IMR-90 (cell line): ENCODE measurements at regions not wholly inside any gene's neighbourhood (a gene's known extent, or its start where the extent isn't known, plus 50 kb on each side); places are given as distances from the start of the nearest gene placed in this dataset.

Experiments used
- ATAC-seq: fragments of 200-7000 bp; cut with Tn5 transposase; 2 replicates; pipeline ENCODE4 v1.9.1; 2020; ENCODE audit warnings: low read depth, mild to moderate bottlenecking, moderate library complexity
- BruUV-seq: library from RNA; stranded (reverse); fragments of 400-500 nt; replicated peaks from 2 replicates; lab custom pipeline; 2021; lab: Mats Ljungman, UMichigan
- CTCF ChIA-PET: fragments of 300-600 bp; formaldehyde crosslinking; extraction: SDS; loops from one replicate; lab custom pipeline; 2021; ENCODE audit warnings: antibody characterized with exemption; lab: Yijun Ruan, JAX
- POLR2A ChIA-PET: fragments of 300-600 bp; sonication (Branson Sonifier 250); formaldehyde crosslinking; loops from one replicate; lab custom pipeline; 2022; ENCODE audit warnings: antibody characterized with exemption; ENCODE audit not compliant: unreplicated experiment; lab: Charles Lee
- DNase-seq: peaks from one replicate; pipeline ENCODE4 v3.0.0; 2013
- H2AFZ ChIP-seq: replicated peaks from 2 replicates; pipeline ENCODE3; 2013; ENCODE audit warnings: low read length, mild to moderate bottlenecking; ENCODE audit not compliant: poor library complexity
- H2AK5ac ChIP-seq: 2 replicates; pipeline ENCODE4 v1.6.1; 2013; ENCODE audit warnings: low read depth, low read length, inconsistent platforms
- H2AK9ac ChIP-seq: replicated peaks from 2 replicates; pipeline ENCODE3; 2013; ENCODE audit warnings: mild to moderate bottlenecking, low read depth, low read length, moderate library complexity; ENCODE audit not compliant: poor library complexity
- H2BK120ac ChIP-seq: 2 replicates; pipeline ENCODE4 v1.6.1; 2013; ENCODE audit warnings: low read depth, low read length, inconsistent platforms
- H2BK15ac ChIP-seq: 3 replicates; pipeline ENCODE4 v1.6.1; 2013; ENCODE audit warnings: low read depth, low read length, inconsistent platforms
- H2BK20ac ChIP-seq: 2 replicates; pipeline ENCODE4 v1.6.1; 2013; ENCODE audit warnings: low read depth, mild to moderate bottlenecking, inconsistent platforms, low read length, moderate library complexity
- H2BK5ac ChIP-seq: 2 replicates; pipeline ENCODE4 v1.6.1; 2013; ENCODE audit warnings: mild to moderate bottlenecking, low read depth, low read length, inconsistent platforms; ENCODE audit not compliant: poor library complexity, severe bottlenecking
- H3K14ac ChIP-seq: replicated peaks from 2 replicates; pipeline ENCODE4 v1.6.1; 2013; ENCODE audit warnings: low read depth, low read length, inconsistent platforms
- H3K18ac ChIP-seq: 2 replicates; pipeline ENCODE4 v1.6.1; 2013; ENCODE audit warnings: low read depth, low read length, control low read depth
- H3K23ac ChIP-seq: 2 replicates; pipeline ENCODE4 v1.6.1; 2013; ENCODE audit warnings: low read depth, low read length, inconsistent platforms
- H3K27ac ChIP-seq: 2 replicates; pipeline ENCODE4 v1.5.1; 2013; ENCODE audit warnings: mild to moderate bottlenecking, control low read depth, low read length; ENCODE audit not compliant: insufficient read depth
- H3K27me3 ChIP-seq: 2 replicates; pipeline ENCODE4 v1.6.1; 2013; ENCODE audit warnings: low read length; ENCODE audit not compliant: control insufficient read depth, insufficient read depth
- H3K36me3 ChIP-seq: 2 replicates; pipeline ENCODE4 v1.6.1; 2013; ENCODE audit warnings: low read length, mixed read lengths; ENCODE audit not compliant: control insufficient read depth, insufficient read depth
- H3K4ac ChIP-seq: 2 replicates; pipeline ENCODE4 v1.6.1; 2013; ENCODE audit warnings: low read depth, low read length, inconsistent platforms
- H3K4me1 ChIP-seq: 2 replicates; pipeline ENCODE4 v1.6.1; 2013; ENCODE audit warnings: low read length, mixed read lengths; ENCODE audit not compliant: control insufficient read depth, insufficient read depth
- H3K4me2 ChIP-seq: 2 replicates; pipeline ENCODE4 v1.6.1; 2013; ENCODE audit warnings: low read depth, mild to moderate bottlenecking, control low read depth, low read length, moderate library complexity
- H3K4me3 ChIP-seq: 2 replicates; pipeline ENCODE4 v1.5.1; 2013; ENCODE audit warnings: low read depth, mild to moderate bottlenecking, control low read depth, low read length, moderate library complexity; ENCODE audit not compliant: insufficient read depth
- H3K56ac ChIP-seq: 2 replicates; pipeline ENCODE4 v1.6.1; 2013; ENCODE audit warnings: low read length, inconsistent platforms; ENCODE audit not compliant: insufficient read depth; ENCODE audit errors: extremely low read depth
- H3K79me1 ChIP-seq, 2 experiments: 2 replicates each; pipeline ENCODE4 v1.6.1; 2013; ENCODE audit warnings: low read length in 2 of 2, inconsistent platforms in 1 of 2, low read depth in 1 of 2
- H3K9ac ChIP-seq: 2 replicates; pipeline ENCODE4 v1.6.1; 2013; ENCODE audit warnings: low read depth, low read length, control low read depth
- H3K9me1 ChIP-seq: 2 replicates; pipeline ENCODE4 v1.6.1; 2013; ENCODE audit warnings: low read length, inconsistent platforms; ENCODE audit not compliant: insufficient read depth
- H3K9me3 ChIP-seq: 2 replicates; pipeline ENCODE4 v1.6.1; 2013; ENCODE audit warnings: low read length; ENCODE audit not compliant: control insufficient read depth, insufficient read depth
- H4K20me1 ChIP-seq: 2 replicates; pipeline ENCODE4 v1.6.1; 2013; ENCODE audit warnings: low read length, inconsistent platforms; ENCODE audit not compliant: insufficient read depth
- H4K5ac ChIP-seq: 2 replicates; pipeline ENCODE4 v1.6.1; 2013; ENCODE audit warnings: mild to moderate bottlenecking, low read depth, low read length, control low read depth
- H4K8ac ChIP-seq, 2 experiments: 2 replicates each; pipeline ENCODE4 v1.6.1; 2013; ENCODE audit warnings: low read depth in 2 of 2, low read length in 2 of 2, control low read depth in 1 of 2, inconsistent platforms in 1 of 2
- H4K91ac ChIP-seq: 2 replicates; pipeline ENCODE4 v1.6.1; 2013; ENCODE audit warnings: low read depth, low read length, inconsistent platforms; ENCODE audit not compliant: insufficient read depth
- BHLHE40 ChIP-seq: fragments of 150-350 bp; IDR thresholded peaks from 2 replicates; pipeline ENCODE4 v1.6.1; 2016; ENCODE audit warnings: mild to moderate bottlenecking, low read depth, low read length
- CEBPB ChIP-seq: IDR thresholded peaks from 2 replicates; pipeline ENCODE4 v1.6.1; 2012; ENCODE audit warnings: low read depth, low read length, improper control_type of control experiment
- CTCF ChIP-seq: conservative IDR thresholded peaks from 2 replicates; pipeline ENCODE4 v1.5.1; 2012; ENCODE audit warnings: mild to moderate bottlenecking, low read depth, low read length, improper control_type of control experiment
- FOS ChIP-seq: fragments of 150-350 bp; IDR thresholded peaks from 2 replicates; pipeline ENCODE4 v1.6.1; 2016; ENCODE audit warnings: low read depth, low read length
- MAFK ChIP-seq: IDR thresholded peaks from 2 replicates; pipeline ENCODE4 v1.6.1; 2012; ENCODE audit warnings: low read depth, low read length, improper control_type of control experiment
- MXI1 ChIP-seq: IDR thresholded peaks from 2 replicates; pipeline ENCODE4 v1.6.1; 2012; ENCODE audit warnings: low read depth, mild to moderate bottlenecking, low read length, moderate library complexity, borderline replicate concordance
- NFE2L2 ChIP-seq: fragments of 150-350 bp; IDR thresholded peaks from 2 replicates; pipeline ENCODE4 v1.6.1; 2016; ENCODE audit warnings: low read depth, mild to moderate bottlenecking, low read length
- RAD21 ChIP-seq: IDR thresholded peaks from 2 replicates; pipeline ENCODE4 v1.6.1; 2012; ENCODE audit warnings: low read length, improper control_type of control experiment
- RCOR1 ChIP-seq: IDR thresholded peaks from 2 replicates; pipeline ENCODE4 v1.6.1; 2012; ENCODE audit warnings: mild to moderate bottlenecking, low read length, improper control_type of control experiment; ENCODE audit not compliant: insufficient replicate concordance
- RFX5 ChIP-seq: IDR thresholded peaks from 2 replicates; pipeline ENCODE4 v1.8.0; 2012; ENCODE audit warnings: low read depth, mild to moderate bottlenecking, low read length, moderate library complexity
- SMC3 ChIP-seq: fragments of 150-350 bp; IDR thresholded peaks from 2 replicates; pipeline ENCODE4 v1.6.1; 2016; ENCODE audit warnings: low read depth, mild to moderate bottlenecking, antibody characterized with exemption, low read length, moderate library complexity
- WGBS, 2 experiments: methylation state at CpG; one replicate each; pipeline versions ENCODE4 v1.1.5 to v1.1.7; 2013; ENCODE audit warnings: missing lambda C conversion rate in 2 of 2; ENCODE audit not compliant: insufficient read length in 1 of 2; ENCODE audit errors: extremely low coverage in 2 of 2; 5-methylcytosine and 5-hydroxymethylcytosine counted together
- dilution Hi-C: fragments of 300-500 bp; cut with HindIII; formaldehyde crosslinking; loops from one replicate; pipeline ENCODE4 v1.14.3; 2018; ENCODE audit warnings: low sequenced_read_pairs; ENCODE audit not compliant: unreplicated experiment
- in situ Hi-C: fragments of 300-500 bp; cut with MboI; formaldehyde crosslinking; loops from 3 replicates; pipeline ENCODE4 v1.14.3; 2019; ENCODE audit warnings: low sequenced_read_pairs, inconsistent platforms, mixed read lengths
- intact Hi-C: fragments of 100-400 bp; cut with micrococcal nuclease; formaldehyde crosslinking; loops from 2 replicates; pipeline ENCODE4 v1.10.0; 2022
- TF ChIP-seq, protein P1 (sequence below): fragments of 150-350 bp; IDR thresholded peaks from 2 replicates; pipeline ENCODE4 v1.6.1; 2017; ENCODE audit warnings: mild to moderate bottlenecking, antibody characterized with exemption, low read length, low read depth
- TF ChIP-seq, protein P2 (sequence below): fragments of 150-350 bp; IDR thresholded peaks from 2 replicates; pipeline ENCODE4 v1.6.1; 2016; ENCODE audit warnings: low read depth, mild to moderate bottlenecking, low read length, moderate library complexity, borderline replicate concordance

- Histone ChIP-seq H4K20me1 (no peaks in the 10 kb centered on the region), H3K4me1 (no peaks in the 10 kb centered on the region), H3K9me3 (no peaks in the 10 kb centered on the region), H3K4ac (no peak overlapping the region), H3K27ac (no peak overlapping the region), H4K8ac (no peak overlapping the region), H3K36me3 (no peaks in the 10 kb centered on the region), H3K9ac (no peak overlapping the region), H3K4me3 (no peak overlapping the region), H2BK120ac (no peak overlapping the region), H2AK9ac (no peak overlapping the region), H2AK5ac (no peak overlapping the region), H2BK15ac (no peak overlapping the region), H4K91ac (no peak overlapping the region), H3K14ac (no peak overlapping the region), H3K27me3 (no peaks in the 10 kb centered on the region), H3K23ac (no peak overlapping the region), H3K56ac (no peak overlapping the region), H2BK5ac (no peak overlapping the region), H2BK20ac (no peak overlapping the region), H3K18ac (no peak overlapping the region), H3K79me1 (no peaks in the 10 kb centered on the region), H3K4me2 (no peak overlapping the region), H2AFZ (no peak overlapping the region), H4K5ac (no peak overlapping the region), H3K9me1 (no peaks in the 10 kb centered on the region)
- TF ChIP-seq, protein P1, sequence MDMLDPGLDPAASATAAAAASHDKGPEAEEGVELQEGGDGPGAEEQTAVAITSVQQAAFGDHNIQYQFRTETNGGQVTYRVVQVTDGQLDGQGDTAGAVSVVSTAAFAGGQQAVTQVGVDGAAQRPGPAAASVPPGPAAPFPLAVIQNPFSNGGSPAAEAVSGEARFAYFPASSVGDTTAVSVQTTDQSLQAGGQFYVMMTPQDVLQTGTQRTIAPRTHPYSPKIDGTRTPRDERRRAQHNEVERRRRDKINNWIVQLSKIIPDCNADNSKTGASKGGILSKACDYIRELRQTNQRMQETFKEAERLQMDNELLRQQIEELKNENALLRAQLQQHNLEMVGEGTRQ: no peak
- TF ChIP-seq RFX5 (no peak), MXI1 (no peak), CTCF (no peak), CEBPB (no peak), MAFK (no peak), NFE2L2 (no peak), BHLHE40 (no peak), SMC3 (no peak), RAD21 (no peak), RCOR1 (no peak), FOS (no peak)
- TF ChIP-seq, protein P2, sequence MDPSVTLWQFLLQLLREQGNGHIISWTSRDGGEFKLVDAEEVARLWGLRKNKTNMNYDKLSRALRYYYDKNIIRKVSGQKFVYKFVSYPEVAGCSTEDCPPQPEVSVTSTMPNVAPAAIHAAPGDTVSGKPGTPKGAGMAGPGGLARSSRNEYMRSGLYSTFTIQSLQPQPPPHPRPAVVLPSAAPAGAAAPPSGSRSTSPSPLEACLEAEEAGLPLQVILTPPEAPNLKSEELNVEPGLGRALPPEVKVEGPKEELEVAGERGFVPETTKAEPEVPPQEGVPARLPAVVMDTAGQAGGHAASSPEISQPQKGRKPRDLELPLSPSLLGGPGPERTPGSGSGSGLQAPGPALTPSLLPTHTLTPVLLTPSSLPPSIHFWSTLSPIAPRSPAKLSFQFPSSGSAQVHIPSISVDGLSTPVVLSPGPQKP: no peak
- POLR2A ChIA-PET: no interaction called here
- WGBS, 2 experiments: 60% methylated on average over 1 of the region's 1 CpG; no CpG with 5 or more reads in 1 of the 2 experiments
- in situ Hi-C loops (no loop called here), dilution Hi-C loops (no loop called here), intact Hi-C loops (no loop called here)
- CTCF ChIA-PET: no interaction called here
- ATAC-seq: no peak
- no TSS peak for BruUV-seq
- DNase-seq: no peak
Observed at GRCh38 chrX:88284844-88285243, 462.2 kb upstream of the CPXCR1 start.
